GM12873 (cell line): ENCODE measurements at regions not wholly inside any gene's neighbourhood (a gene's known extent, or its start where the extent isn't known, plus 50 kb on each side); places are given as distances from the start of the nearest gene placed in this dataset.

Experiments
- TF ChIP-seq, protein P1 (sequence below): IDR thresholded peaks from 2 replicates; pipeline ENCODE4 v1.5.1; 2012; ENCODE audit warnings: low read depth, mild to moderate bottlenecking, moderate library complexity, low read length, control low read depth; ENCODE audit not compliant: insufficient read depth; ENCODE audit errors: missing control alignments

DNA sequence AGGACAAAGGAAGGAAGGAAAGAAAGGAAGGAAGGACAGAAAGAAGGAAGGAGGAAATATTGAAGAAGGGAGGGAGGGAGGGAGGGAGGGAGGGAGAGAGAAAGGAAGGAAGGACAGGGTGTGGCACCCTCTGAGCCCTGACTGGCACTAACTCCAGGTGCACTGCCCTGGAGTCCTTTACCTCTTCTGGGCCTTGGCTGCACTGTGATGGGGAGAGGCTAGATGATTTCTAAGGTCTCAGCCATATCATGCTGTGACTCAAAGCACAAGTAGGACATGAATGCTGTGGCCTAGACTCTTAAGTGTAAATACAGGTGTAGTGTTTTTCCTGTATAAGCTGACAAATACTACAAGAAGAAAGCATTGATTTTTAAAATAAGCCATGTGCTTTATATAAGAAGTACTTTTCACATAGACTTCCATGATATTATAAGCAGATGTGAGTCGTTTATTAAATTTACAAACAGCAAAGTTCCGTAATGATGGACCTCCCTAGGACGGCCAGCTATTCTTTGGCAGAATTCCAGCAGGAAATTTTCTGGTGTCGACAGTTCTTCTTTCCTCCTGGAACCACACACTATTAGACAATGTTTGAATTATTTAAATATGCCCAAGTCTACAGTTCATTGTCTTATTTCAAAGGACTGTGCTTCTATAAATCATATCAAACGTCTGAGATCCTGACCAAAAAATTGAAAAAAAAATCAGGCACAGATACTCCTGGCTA is 213.8 kb upstream of the C2CD4B start:
- TF ChIP-seq, protein P1, sequence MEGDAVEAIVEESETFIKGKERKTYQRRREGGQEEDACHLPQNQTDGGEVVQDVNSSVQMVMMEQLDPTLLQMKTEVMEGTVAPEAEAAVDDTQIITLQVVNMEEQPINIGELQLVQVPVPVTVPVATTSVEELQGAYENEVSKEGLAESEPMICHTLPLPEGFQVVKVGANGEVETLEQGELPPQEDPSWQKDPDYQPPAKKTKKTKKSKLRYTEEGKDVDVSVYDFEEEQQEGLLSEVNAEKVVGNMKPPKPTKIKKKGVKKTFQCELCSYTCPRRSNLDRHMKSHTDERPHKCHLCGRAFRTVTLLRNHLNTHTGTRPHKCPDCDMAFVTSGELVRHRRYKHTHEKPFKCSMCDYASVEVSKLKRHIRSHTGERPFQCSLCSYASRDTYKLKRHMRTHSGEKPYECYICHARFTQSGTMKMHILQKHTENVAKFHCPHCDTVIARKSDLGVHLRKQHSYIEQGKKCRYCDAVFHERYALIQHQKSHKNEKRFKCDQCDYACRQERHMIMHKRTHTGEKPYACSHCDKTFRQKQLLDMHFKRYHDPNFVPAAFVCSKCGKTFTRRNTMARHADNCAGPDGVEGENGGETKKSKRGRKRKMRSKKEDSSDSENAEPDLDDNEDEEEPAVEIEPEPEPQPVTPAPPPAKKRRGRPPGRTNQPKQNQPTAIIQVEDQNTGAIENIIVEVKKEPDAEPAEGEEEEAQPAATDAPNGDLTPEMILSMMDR, result no peak

DNA sequence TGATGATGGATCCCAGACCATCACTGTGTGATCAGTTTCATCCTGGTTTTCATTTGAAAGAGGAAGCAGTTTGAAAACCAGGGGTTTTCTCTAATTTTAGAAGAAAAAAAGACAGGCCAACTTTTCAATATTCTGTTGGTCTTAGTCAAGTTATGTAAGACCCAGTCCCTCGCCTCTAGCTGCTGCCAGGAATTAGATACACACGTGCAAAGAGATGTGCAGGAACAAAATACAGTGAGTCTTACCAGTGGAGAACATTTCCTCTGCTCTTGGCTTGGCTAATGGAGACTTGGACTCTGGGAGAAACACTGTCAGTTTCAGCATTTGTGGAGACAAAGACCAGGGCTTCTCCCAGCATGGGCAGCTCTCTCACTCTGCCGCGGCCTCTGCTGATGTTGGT is 214.9 kb upstream of the C2CD4B start:
- TF ChIP-seq, protein P1, result no peak

DNA sequence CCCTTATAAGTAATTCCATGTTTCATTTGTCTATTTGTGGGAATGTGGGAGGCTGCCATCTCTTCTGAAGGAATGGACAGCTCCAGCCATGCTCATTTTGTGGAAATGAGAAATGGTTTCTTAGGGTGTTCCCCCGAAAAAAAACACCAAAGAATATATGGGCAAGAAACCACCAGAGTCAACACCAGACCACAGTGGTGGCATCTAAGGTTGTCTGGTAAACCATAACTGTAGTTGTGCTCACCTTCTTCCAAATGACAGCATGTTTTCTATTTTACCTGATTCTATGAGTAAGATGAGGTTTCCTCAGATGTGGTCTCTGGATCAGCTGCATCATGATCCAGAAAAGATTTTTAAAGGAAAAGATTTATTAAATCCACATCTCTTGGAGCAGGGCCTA is 217.0 kb upstream of the C2CD4B start:
- TF ChIP-seq, protein P1, result no peak

DNA sequence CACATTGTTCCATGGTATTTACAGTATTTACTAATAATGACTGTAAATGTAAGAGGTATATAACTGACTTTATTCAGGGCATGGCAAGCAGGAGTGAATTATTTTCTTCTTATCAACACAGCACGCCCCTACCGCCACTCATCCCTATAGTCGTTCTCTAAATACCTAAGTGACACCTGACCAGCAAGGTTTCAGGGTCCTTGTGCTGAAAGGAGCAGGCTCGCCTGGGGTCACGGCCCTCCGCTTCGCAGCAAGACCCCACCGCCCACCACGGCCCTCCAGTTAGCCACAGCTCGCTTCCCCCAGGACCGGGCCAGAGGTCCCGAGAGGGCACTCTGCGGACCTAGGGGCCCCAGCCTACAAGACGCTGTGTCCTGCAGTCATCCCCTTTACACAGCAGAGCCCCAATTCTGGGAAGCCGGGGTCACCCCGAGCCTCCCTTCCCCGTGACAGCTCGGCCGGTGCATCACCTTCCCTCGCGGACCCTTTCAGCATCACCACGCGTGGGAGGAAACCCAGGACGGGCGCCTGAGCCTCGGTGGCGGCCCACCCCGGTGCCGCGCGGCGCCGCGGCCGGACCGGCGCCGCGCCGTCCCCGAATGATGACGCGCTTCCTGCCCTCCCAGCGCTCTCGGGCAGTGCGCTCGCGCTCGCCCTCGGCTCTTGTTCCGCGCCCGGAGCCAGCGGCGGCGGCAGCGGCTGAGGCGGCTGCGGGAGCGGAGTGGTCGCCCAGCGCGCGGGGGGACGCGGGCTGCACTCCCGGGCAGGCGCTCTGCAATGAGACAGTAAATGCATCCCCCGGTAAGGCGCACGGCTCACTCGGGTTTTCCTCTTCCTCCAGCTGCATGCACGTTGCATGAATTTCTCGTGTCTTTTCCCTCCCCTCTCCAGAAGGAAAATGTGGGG is 225.1 kb upstream of the C2CD4B start, which contains the start of gene TLN2:
Gene TLN2 (plus strand): TSS at position 666 of the 906 bp plus-strand sequence.
- TF ChIP-seq, protein P1, result no peak

DNA sequence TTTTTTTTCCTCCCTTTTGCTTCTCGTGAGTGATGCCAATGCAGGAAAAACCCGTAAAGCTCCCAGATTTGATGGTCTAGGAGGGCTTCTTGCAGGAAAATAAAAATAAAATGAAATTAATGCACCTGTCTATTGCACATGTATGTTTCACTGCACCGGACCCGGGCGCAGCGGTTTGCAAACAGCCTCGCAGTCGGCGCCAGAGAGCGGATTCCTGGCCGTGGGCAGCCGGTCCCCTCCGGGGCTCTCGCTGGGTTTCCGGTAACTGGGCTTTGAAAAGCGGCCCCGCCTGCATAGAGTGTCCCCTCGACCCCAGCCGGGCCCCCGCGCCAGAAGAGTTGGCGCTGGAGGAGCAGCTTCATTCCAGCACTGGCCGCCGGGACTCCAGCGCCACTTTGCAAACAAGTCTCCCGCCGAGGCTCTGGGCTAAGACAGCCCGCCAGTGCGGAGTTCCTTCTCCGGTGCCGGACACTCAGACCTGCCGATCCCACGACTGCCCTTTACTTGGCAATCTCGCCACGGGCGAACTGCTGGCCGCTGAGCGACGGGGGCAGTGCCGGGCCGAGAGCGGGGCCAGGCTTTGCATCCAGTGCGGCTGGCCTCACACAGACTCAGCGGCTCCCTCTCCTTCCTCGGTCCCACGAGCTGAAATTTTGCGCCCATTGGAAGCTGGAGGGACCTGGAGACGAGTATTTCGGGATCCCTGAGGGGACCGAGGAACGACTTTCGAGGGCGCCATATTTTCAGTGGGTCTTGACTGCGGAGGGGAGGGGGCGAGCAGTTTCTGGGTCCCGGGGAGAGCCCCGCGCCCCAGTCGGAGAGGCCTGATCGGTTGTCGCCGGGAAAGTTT is 225.9 kb upstream of the C2CD4B start:
- TF ChIP-seq, protein P1, result no peak

DNA sequence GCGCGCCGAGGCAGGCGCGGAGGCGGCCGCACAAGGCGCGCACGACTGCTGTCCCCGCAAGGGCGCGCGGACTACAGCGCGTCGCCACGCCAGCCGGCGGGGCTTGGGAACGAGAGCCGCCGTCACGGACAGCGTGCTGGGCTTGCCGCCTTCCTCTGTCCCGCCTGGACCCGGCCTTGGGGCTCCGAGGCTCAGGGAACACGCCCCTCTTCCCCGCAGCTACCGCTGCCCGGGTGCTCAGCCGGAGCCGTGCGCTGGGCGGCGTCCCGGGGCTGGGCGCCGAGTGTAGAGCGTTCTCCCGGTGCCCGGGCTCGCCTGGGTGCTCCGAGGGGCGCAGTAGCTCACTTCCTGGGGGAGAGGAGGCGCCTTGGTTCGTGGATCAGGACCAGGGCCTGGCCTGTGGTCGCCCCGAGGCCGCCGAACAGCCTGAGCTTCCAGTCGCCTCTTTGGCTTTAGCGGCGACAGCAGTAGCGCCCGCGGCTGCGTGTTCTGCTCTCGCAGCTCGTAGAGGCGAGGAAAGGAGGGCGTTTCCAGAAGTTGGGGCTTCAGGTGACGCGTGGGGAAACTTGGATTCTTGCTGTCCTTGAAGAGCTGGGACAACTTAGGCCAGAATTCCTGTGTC is 226.7 kb upstream of the C2CD4B start:
- TF ChIP-seq, protein P1, result no peak
